GM18951 (cell line): ENCODE measurements at regions not wholly inside any gene's neighbourhood (a gene's known extent, or its start where the extent isn't known, plus 50 kb on each side); places are given as distances from the start of the nearest gene placed in this dataset.

Experiments
- POLR2A ChIP-seq: IDR thresholded peaks from 4 replicates; pipeline ENCODE4 v1.6.1; 2011; ENCODE audit warnings: mild to moderate bottlenecking; ENCODE audit not compliant: insufficient read length, insufficient read depth; ENCODE audit errors: extremely low read depth
- in situ Hi-C: fragments of 300-500 bp; cut with MboI; formaldehyde crosslinking; loops from one replicate; pipeline ENCODE4 v1.12.0; 2022; ENCODE audit warnings: low sequenced_read_pairs, mixed read lengths, inconsistent platforms; ENCODE audit not compliant: unreplicated experiment

- in situ Hi-C loops, result no loop called here
- no peak for TF ChIP-seq POLR2A
Measured at GRCh38 chr12:41888285-41888684, 256.4 kb downstream of the GXYLT1 start.

- in situ Hi-C loops, result no loop called here
- TF ChIP-seq POLR2A, result no peak
Measured at GRCh38 chr12:41881891-41882805, 262.5 kb downstream of the GXYLT1 start.

GRCh38 chr12:41869432-41869831 lies 275.2 kb downstream of the GXYLT1 start:
- in situ Hi-C loops, result no loop called here
- no peak for TF ChIP-seq POLR2A

DNA sequence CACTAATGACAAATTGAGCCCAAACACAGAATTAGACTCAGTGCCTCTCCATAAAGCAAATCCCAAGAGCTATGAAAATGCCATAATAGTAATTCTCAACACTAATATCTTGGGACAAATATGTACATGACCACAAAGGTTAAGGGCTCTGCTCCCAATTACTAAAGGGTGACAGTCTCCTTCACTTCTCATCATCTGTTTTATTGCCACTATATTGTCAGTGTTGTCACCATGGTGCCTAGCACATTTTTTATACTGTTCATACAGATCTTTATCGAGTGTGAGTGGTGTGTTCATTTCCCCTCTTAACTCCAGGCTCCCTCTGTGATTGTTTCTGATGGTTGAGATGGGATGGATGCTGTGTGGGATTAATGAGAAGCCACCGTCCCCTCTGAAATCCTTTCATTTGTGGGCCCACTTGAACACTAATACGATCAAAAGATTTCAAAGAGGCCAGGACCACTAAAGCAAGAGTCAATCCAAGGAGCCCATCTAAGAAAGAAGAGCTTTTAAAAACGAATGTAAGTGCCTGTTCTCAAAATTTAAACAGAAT lies 277.7 kb downstream of the GXYLT1 start:
- in situ Hi-C loops, result no loop called here
- TF ChIP-seq POLR2A, result no peak

- TF ChIP-seq POLR2A, result no peak
- in situ Hi-C loops, result no loop called here
Measured at GRCh38 chr12:41856228-41856627, 288.4 kb downstream of the GXYLT1 start.

- in situ Hi-C loops, result no loop called here
- no peak for TF ChIP-seq POLR2A
Measured at GRCh38 chr12:41850046-41850445, 294.6 kb downstream of the GXYLT1 start.

GRCh38 chr12:41846718-41847117 lies 298.0 kb downstream of the GXYLT1 start:
- no peak for TF ChIP-seq POLR2A
- in situ Hi-C loops, result no loop called here

DNA sequence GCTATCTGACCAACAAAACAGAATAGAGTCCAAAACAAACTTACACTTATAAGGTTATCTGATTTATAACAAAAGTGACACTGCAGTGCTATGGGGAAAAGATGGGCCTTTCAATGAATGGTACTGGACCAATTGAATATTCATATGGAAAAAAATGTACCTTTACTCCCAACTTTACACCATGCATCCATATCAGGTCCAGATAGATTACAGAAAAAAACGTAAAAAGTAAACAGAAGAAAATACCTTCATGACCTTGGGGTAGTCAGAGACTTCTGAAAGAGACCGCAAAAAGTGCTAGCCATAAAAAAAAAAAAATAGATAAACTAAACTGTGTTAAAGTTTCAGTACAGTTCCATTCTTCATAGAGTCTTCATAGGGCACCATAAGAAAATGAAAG lies 308.3 kb downstream of the GXYLT1 start:
- TF ChIP-seq POLR2A, result no peak
- in situ Hi-C loops, result no loop called here

- no peak for TF ChIP-seq POLR2A
- in situ Hi-C loops, result no loop called here
Measured at GRCh38 chr12:41835556-41835955, 309.1 kb downstream of the GXYLT1 start.

DNA sequence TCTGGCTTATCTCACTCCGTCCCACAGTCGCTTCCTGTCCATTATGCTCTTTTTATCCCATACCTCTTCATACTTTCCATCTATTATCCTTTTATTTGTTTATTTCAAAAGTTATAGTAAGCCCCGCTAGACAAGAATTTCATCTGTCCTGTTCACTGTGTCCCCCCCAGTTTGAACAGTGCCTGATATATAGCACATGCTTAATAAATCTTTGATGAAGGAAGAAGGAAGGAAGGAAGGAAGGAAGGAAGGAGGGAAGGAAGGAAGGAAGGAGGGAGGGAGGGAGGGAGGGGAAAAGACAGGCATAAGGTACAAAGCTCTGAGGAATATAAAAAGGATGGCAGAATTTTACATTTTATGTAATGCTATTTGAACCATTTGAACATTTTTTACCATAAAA lies 324.7 kb downstream of the GXYLT1 start:
- TF ChIP-seq POLR2A, result no peak
- in situ Hi-C loops, result no loop called here

DNA sequence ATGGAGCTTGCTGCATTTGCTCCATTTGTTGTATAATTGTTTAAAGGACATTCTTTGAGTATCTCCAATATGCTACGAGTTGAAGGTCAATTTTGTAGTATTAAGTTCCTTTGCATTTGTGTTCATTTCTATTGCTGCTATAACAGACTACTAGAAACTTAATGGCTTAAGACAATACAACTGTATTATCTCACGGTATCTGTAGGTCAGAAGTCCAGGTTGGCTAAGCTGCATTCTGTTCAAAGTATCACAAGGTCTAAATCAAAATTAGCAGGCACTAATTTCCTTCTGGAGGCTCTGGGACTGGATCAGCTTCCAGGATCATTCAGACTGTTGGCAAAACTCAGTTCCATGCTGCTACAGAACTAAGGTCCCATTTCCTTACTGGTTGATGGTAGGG lies 340.6 kb downstream of the GXYLT1 start:
- no peak for TF ChIP-seq POLR2A
- in situ Hi-C loops, result no loop called here

DNA sequence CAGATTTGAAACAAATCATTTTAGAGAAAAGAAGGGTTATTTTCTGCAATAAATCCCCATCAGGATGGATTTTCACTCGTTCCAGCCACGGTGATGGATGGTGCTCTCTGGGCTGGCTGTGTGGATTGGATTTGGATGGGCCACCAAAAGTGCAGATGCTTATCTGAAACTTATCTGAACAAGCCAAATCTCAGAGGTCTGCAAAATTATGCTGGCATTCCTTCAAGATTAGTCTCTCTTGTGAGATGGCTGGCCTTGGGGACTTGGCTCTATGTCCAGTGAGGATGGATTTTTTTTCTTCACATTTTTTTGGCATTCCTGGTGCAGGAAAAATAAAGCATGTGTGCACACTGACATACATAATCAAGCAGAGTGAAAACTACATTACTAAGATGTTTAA lies 341.9 kb downstream of the GXYLT1 start:
- no peak for TF ChIP-seq POLR2A
- in situ Hi-C loops, result no loop called here

GRCh38 chr12:41801261-41801660 lies 343.4 kb downstream of the GXYLT1 start:
- TF ChIP-seq POLR2A, result no peak
- in situ Hi-C loops, result no loop called here

- in situ Hi-C loops, result no loop called here
Measured at GRCh38 chr12:41799671-41800070, 345.0 kb downstream of the GXYLT1 start.

More at GRCh38 chr12:41799671-41800070, 345.0 kb downstream of the GXYLT1 start:
- no peak for TF ChIP-seq POLR2A
